Ramos (cell line): ENCODE measurements at regions not wholly inside any gene's neighbourhood (a gene's known extent, or its start where the extent isn't known, plus 50 kb on each side); places are given as distances from the start of the nearest gene placed in this dataset.
"Not testable (repeated sequence)": the region's sequence is repeated elsewhere in the genome, so short reads cannot be mapped to it uniquely, and the experiment has no call there.

ENCODE experiments used
- in situ Hi-C: fragments of 300-500 bp; cut with MboI; formaldehyde crosslinking; loops from one replicate; pipeline ENCODE4 v1.14.3; 2022; ENCODE audit warnings: low sequenced_read_pairs; ENCODE audit not compliant: unreplicated experiment

GRCh38 chr18:9007700-9008099 lies 94.8 kb upstream of the NDUFV2 start:
- in situ Hi-C loops, result not testable (repeated sequence)

- in situ Hi-C loops, result no loop called here
Observed at GRCh38 chr18:9008200-9008708, 94.2 kb upstream of the NDUFV2 start.

GRCh38 chr18:9008709-9009635 lies 93.5 kb upstream of the NDUFV2 start:
- in situ Hi-C loops, result no loop called here

GRCh38 chr18:9009703-9010488 lies 92.6 kb upstream of the NDUFV2 start:
- in situ Hi-C loops, result no loop called here

- in situ Hi-C loops, result no loop called here
Observed at GRCh38 chr18:9011431-9011830, 91.1 kb upstream of the NDUFV2 start.

GRCh38 chr18:9013926-9014373 lies 88.5 kb upstream of the NDUFV2 start:
- in situ Hi-C loops, result no loop called here

- in situ Hi-C loops, result no loop called here
Observed at GRCh38 chr18:9015689-9016088, 86.8 kb upstream of the NDUFV2 start.

GRCh38 chr18:9016633-9017166 lies 85.8 kb upstream of the NDUFV2 start:
- in situ Hi-C loops, result no loop called here

GRCh38 chr18:9017167-9017904 lies 85.2 kb upstream of the NDUFV2 start:
- in situ Hi-C loops, result no loop called here

GRCh38 chr18:9017905-9018227 lies 84.6 kb upstream of the NDUFV2 start:
- in situ Hi-C loops, result no loop called here

GRCh38 chr18:9019135-9019534 lies 83.4 kb upstream of the NDUFV2 start:
- in situ Hi-C loops, result no loop called here

GRCh38 chr18:9020221-9020620 lies 82.3 kb upstream of the NDUFV2 start:
- in situ Hi-C loops, result no loop called here

- in situ Hi-C loops, result no loop called here
Observed at GRCh38 chr18:9021458-9021857, 81.0 kb upstream of the NDUFV2 start.

- in situ Hi-C loops, result no loop called here
Observed at GRCh38 chr18:9022397-9023155, 79.9 kb upstream of the NDUFV2 start.

GRCh38 chr18:9024031-9024646 lies 78.4 kb upstream of the NDUFV2 start:
- in situ Hi-C loops, result not testable (repeated sequence)

- in situ Hi-C loops, result no loop called here
Observed at GRCh38 chr18:9025091-9025838, 77.2 kb upstream of the NDUFV2 start.

GRCh38 chr18:9029131-9029530 lies 73.4 kb upstream of the NDUFV2 start:
- in situ Hi-C loops, result no loop called here

- in situ Hi-C loops, result no loop called here
Observed at GRCh38 chr18:9032519-9032918, 70.0 kb upstream of the NDUFV2 start.
